Mesothelial cell of epicardium (in vitro differentiated cells): ENCODE measurements at regions not wholly inside any gene's neighbourhood (a gene's known extent, or its start where the extent isn't known, plus 50 kb on each side); places are given as distances from the start of the nearest gene placed in this dataset.

Source experiments
- DNase-seq, 2 experiments: peaks; one replicate each; pipeline ENCODE4 v3.0.0; 2021; ENCODE audit warnings: low spot score in 2 of 2; ENCODE audit not compliant: unreplicated experiment in 2 of 2
- H3K27ac Mint-ChIP-seq: 2 replicates; pipeline ENCODE4 v1.8.0; 2021; ENCODE audit warnings: mixed read lengths
- H3K27me3 Mint-ChIP-seq: 2 replicates; pipeline ENCODE4 v1.8.0; 2021; ENCODE audit warnings: low read depth, mixed read lengths
- H3K36me3 Mint-ChIP-seq: 2 replicates; pipeline ENCODE4 v1.8.0; 2021; ENCODE audit warnings: mixed read lengths
- H3K4me1 Mint-ChIP-seq: 2 replicates; pipeline ENCODE4 v1.8.0; 2021; ENCODE audit warnings: mixed read lengths
- H3K4me3 Mint-ChIP-seq: 2 replicates; pipeline ENCODE4 v1.8.0; 2021; ENCODE audit warnings: mild to moderate bottlenecking, moderate library complexity, mixed read lengths
- H3K9me3 Mint-ChIP-seq: 2 replicates; pipeline ENCODE4 v1.8.0; 2021; ENCODE audit warnings: mixed read lengths
- TF ChIP-seq, protein P1 (sequence below): fragments of 200-600 bp; sonication (generic); IDR thresholded peaks from one replicate; pipeline ENCODE4 v1.5.0; 2021; ENCODE audit warnings: antibody characterized with exemption; ENCODE audit not compliant: unreplicated experiment

DNA sequence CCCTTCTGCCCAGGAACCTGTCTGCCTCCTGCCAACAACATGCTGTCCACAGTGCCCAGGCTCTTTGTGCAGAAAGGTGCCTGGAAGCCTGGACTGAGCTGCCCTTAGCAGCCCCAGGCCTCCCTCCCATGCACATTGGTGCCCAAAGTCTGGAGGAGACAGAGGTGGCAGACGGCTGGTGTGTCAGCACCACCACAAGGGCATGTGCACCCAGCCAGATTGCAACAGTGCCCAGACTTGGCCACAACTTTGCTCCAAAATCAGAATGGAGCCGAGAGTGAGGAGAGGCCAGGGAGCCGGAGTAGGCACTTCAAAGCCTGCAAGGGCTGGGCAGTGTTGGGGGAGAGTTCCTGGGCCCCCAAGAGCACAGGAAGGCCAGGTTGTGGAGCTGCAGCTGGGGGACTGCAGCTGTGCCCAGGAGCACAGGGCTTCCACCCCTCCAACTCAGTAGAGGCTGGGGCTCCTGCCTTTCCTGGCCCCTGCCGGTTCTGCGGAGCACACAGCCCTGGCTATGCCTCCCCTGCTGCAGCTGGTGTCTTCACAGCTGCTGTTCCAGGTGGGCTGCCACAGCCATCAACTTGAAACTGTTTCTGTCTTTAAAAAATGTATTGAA is 1255.8 kb downstream of the SLITRK5 start:
- no peaks in the 10 kb centered on the region for H3K9me3 Mint-ChIP-seq
- H3K36me3 Mint-ChIP-seq = no peaks in the 10 kb centered on the region
- TF ChIP-seq, protein P1, sequence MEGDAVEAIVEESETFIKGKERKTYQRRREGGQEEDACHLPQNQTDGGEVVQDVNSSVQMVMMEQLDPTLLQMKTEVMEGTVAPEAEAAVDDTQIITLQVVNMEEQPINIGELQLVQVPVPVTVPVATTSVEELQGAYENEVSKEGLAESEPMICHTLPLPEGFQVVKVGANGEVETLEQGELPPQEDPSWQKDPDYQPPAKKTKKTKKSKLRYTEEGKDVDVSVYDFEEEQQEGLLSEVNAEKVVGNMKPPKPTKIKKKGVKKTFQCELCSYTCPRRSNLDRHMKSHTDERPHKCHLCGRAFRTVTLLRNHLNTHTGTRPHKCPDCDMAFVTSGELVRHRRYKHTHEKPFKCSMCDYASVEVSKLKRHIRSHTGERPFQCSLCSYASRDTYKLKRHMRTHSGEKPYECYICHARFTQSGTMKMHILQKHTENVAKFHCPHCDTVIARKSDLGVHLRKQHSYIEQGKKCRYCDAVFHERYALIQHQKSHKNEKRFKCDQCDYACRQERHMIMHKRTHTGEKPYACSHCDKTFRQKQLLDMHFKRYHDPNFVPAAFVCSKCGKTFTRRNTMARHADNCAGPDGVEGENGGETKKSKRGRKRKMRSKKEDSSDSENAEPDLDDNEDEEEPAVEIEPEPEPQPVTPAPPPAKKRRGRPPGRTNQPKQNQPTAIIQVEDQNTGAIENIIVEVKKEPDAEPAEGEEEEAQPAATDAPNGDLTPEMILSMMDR = no peak
- DNase-seq = no peak
- H3K27ac Mint-ChIP-seq = no peak overlapping the region
- H3K4me1 Mint-ChIP-seq = no peaks in the 10 kb centered on the region
- no peak overlapping the region for H3K4me3 Mint-ChIP-seq
- H3K27me3 Mint-ChIP-seq = no peaks in the 10 kb centered on the region

DNA sequence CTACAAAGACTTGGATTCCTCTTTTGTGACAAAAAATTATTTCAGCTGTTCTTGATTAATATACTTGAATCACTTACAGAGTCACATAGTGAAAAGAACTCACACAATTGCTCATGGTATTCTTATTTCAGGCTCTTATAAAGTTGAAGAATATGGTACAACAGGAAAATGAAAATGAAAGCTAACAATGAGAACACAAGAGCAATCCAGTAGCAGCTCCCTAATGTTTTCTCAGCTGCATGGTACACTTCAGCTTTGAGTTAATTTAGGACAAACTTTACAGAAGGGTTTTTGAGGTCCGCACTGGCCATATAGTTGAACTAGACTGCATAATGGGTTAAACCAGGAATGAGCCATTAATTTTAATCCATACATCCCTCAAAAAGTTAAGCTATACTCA is 1261.8 kb downstream of the SLITRK5 start:
- no peaks in the 10 kb centered on the region for H3K36me3 Mint-ChIP-seq
- TF ChIP-seq, protein P1 = no peak
- no peaks in the 10 kb centered on the region for H3K4me1 Mint-ChIP-seq
- DNase-seq = no peak
- H3K27ac Mint-ChIP-seq = no peak overlapping the region
- H3K27me3 Mint-ChIP-seq = no peaks in the 10 kb centered on the region
- no peak overlapping the region for H3K4me3 Mint-ChIP-seq
- no peaks in the 10 kb centered on the region for H3K9me3 Mint-ChIP-seq

DNA sequence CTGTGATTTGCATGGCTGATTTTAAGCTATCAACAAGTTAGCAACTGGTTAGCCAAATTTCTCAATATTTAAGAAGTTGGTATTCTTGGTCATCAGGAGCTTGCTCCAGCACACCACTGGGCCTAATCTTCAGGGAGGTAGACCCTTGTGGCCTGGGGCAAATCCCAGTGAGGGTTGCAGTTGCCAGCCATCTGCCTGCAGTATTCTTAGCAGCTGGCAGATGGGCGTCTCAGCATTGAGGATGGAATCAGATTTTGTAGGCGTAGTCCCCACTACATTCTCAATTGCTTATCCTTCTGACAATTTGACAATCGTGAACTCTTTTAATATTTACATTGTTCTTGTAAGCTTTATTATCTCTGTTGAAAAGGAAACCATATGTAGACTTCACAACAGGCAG is 1266.2 kb downstream of the SLITRK5 start:
- DNase-seq = no peak
- no peaks in the 10 kb centered on the region for H3K9me3 Mint-ChIP-seq
- H3K36me3 Mint-ChIP-seq = no peaks in the 10 kb centered on the region
- TF ChIP-seq, protein P1 = no peak
- H3K4me1 Mint-ChIP-seq = no peaks in the 10 kb centered on the region
- no peak overlapping the region for H3K4me3 Mint-ChIP-seq
- no peak overlapping the region for H3K27ac Mint-ChIP-seq
- H3K27me3 Mint-ChIP-seq = no peaks in the 10 kb centered on the region

DNA sequence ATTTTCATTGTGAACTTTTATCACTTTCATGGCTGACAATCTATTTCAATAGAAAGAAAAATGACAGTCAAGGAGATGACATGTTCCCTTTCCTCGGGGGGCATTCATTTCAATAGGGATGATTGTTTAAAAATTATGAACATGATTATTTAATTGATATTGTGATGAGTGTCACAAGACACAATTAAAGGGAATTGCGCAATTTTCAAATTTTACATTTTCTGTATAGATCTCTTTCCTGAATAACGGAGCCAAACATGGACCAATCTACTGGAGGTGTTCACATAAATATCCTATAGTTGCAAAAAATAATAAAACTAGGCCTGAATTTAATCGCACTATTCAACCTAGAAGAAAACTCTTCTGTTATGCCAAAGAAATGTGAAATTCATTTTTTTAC is 1274.6 kb downstream of the SLITRK5 start:
- TF ChIP-seq, protein P1 = no peak
- no peak overlapping the region for H3K27ac Mint-ChIP-seq
- H3K4me1 Mint-ChIP-seq = no peaks in the 10 kb centered on the region
- peaks cover 5% of the 10 kb centered on the region for H3K9me3 Mint-ChIP-seq
- no peaks in the 10 kb centered on the region for H3K27me3 Mint-ChIP-seq
- DNase-seq = no peak
- no peaks in the 10 kb centered on the region for H3K36me3 Mint-ChIP-seq
- no peak overlapping the region for H3K4me3 Mint-ChIP-seq

DNA sequence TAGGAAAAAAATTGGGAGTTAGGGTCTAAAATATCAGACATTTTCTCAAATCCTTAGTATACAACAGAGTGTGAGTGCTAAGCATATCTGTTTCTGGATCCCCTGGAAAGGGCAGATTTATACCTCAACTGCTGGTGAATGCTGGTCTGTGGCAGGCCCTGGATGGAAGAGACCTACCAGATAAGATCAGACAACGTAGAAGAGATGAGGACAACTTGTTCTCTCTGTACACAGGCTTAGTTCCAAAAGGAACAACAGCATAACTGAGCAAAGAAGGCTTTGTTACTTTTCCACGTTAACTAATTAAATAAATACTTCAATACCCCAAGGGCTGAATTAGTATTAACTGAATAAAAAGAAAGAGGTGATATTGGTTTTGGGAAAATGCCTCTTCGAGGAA is 1277.3 kb downstream of the SLITRK5 start:
- no peaks in the 10 kb centered on the region for H3K27me3 Mint-ChIP-seq
- TF ChIP-seq, protein P1 = no peak
- no peak overlapping the region for H3K4me3 Mint-ChIP-seq
- DNase-seq = no peak
- H3K36me3 Mint-ChIP-seq = no peaks in the 10 kb centered on the region
- peaks cover 11% of the 10 kb centered on the region for H3K9me3 Mint-ChIP-seq
- no peak overlapping the region for H3K27ac Mint-ChIP-seq
- peaks cover 15% of the 10 kb centered on the region for H3K4me1 Mint-ChIP-seq

DNA sequence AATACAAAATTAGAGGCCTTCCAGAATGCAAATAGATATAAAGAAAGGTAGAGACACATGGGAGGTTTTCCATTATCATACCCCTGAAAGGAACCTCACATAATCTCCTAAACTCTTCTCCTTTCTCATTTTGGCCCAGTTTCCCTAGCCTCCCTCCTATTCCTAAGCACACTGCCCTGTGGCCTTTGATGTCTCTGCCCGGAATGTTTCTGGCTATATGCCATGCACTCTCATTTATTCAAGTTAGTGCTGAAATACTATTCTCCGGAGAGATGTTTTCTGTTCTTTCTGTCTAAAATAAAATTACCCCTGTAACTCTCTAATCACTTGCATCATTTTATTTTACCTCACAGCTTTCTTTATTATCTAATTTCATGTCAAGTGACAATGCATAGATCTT is 1287.7 kb downstream of the SLITRK5 start:
- H3K9me3 Mint-ChIP-seq = peaks cover 29% of the 10 kb centered on the region
- H3K4me3 Mint-ChIP-seq = no peak overlapping the region
- no peak for DNase-seq
- H3K4me1 Mint-ChIP-seq = peaks cover 18% of the 10 kb centered on the region
- H3K36me3 Mint-ChIP-seq = peaks cover 6% of the 10 kb centered on the region
- peak overlapping the region; percentile 83 for H3K27ac Mint-ChIP-seq
- no peaks in the 10 kb centered on the region for H3K27me3 Mint-ChIP-seq
- TF ChIP-seq, protein P1 = no peak
